ENCODE measurements at regions not wholly inside any gene's neighbourhood (a gene's known extent, or its start where the extent isn't known, plus 50 kb on each side); places are given as distances from the start of the nearest gene placed in this dataset.

GRCh38 chr2:120548627-120549608, 186.8 kb upstream of the GLI2 start:
- no peak for TF ChIP-seq CTCF (IDR thresholded peaks at IDR 0.05)
- TF ChIP-seq POLR2A (IDR thresholded peaks at IDR 0.05): no peak
